ENCODE measurements at regions not wholly inside any gene's neighbourhood (a gene's known extent, or its start where the extent isn't known, plus 50 kb on each side); places are given as distances from the start of the nearest gene placed in this dataset.

GRCh38 chr6:7047966-7048365, 59.8 kb upstream of the RREB1 start:
- no peak for TF ChIP-seq CTCF (IDR thresholded peaks at IDR 0.05; ENCODE audit: low read depth, low read length, missing control alignments)
- no peak for DNase-seq (ENCODE audit: low read depth)
- no peak overlapping the region for H3K4me3 ChIP-seq (ENCODE audit: low read depth, low read length)

- no peak overlapping the region for H3K4me3 ChIP-seq (ENCODE audit: low read depth, low read length)
- TF ChIP-seq CTCF (IDR thresholded peaks at IDR 0.05; ENCODE audit: low read depth, low read length, missing control alignments) = no peak
- no peak for DNase-seq (ENCODE audit: low read depth)
Measured at GRCh38 chr6:7048894-7049293, 58.9 kb upstream of the RREB1 start.

GRCh38 chr6:7050004-7050403, 57.8 kb upstream of the RREB1 start:
- no peak for DNase-seq (ENCODE audit: low read depth)
- TF ChIP-seq CTCF (IDR thresholded peaks at IDR 0.05; ENCODE audit: low read depth, low read length, missing control alignments) = no peak
- H3K4me3 ChIP-seq (ENCODE audit: low read depth, low read length) = no peak overlapping the region

- H3K4me3 ChIP-seq (ENCODE audit: low read depth, low read length) = peak overlapping the region; percentile 72
- TF ChIP-seq CTCF (IDR thresholded peaks at IDR 0.05; ENCODE audit: low read depth, low read length, missing control alignments) = no peak
- no peak for DNase-seq (ENCODE audit: low read depth)
Measured at GRCh38 chr6:7050872-7051779, 56.6 kb upstream of the RREB1 start.

- no peak for DNase-seq (ENCODE audit: low read depth)
- no peak for TF ChIP-seq CTCF (IDR thresholded peaks at IDR 0.05; ENCODE audit: low read depth, low read length, missing control alignments)
- peak overlapping the region; percentile 72 for H3K4me3 ChIP-seq (ENCODE audit: low read depth, low read length)
Measured at GRCh38 chr6:7051780-7052442, 55.9 kb upstream of the RREB1 start.

- peak overlapping the region; percentile 72 for H3K4me3 ChIP-seq (ENCODE audit: low read depth, low read length)
- DNase-seq (ENCODE audit: low read depth) = no peak
- no peak for TF ChIP-seq CTCF (IDR thresholded peaks at IDR 0.05; ENCODE audit: low read depth, low read length, missing control alignments)
Measured at GRCh38 chr6:7052443-7053011, 55.2 kb upstream of the RREB1 start.
